Stimulated activated CD8-positive, alpha-beta memory T cell treated with anti-CD3 and anti-CD28 coated beads, Interleukin-7, amount 100 ng/mL, for 4 hours (primary cell): ENCODE measurements at regions not wholly inside any gene's neighbourhood (a gene's known extent, or its start where the extent isn't known, plus 50 kb on each side); places are given as distances from the start of the nearest gene placed in this dataset.
"Not testable (repeated sequence)": the region's sequence is repeated elsewhere in the genome, so short reads cannot be mapped to it uniquely, and the experiment has no call there.

ENCODE experiments used
- DNase-seq, 2 donors: peaks; one replicate each; pipeline ENCODE4 v3.0.0-alpha.2; 2020; ENCODE audit warnings: low read depth in 2 of 2

GRCh38 chr1:38507563-38507962 is 352.0 kb downstream of the RRAGC start:
- no peak for DNase-seq

GRCh38 chr1:38505944-38506343 is 353.6 kb downstream of the RRAGC start:
- DNase-seq: no peak

- DNase-seq: no peak
These were observed 356.8 kb downstream of the RRAGC start for GRCh38 chr1:38502758-38503157.

- DNase-seq: no peak
These were observed 358.7 kb downstream of the RRAGC start for GRCh38 chr1:38500891-38501290.

GRCh38 chr1:38500352-38500751 is 359.2 kb downstream of the RRAGC start:
- no peak for DNase-seq

GRCh38 chr1:38498686-38499085 is 360.9 kb downstream of the RRAGC start:
- no peak for DNase-seq

GRCh38 chr1:38497921-38498656 is 361.5 kb downstream of the RRAGC start:
- DNase-seq: no peak

- DNase-seq: not testable (repeated sequence)
These were observed 366.3 kb downstream of the RRAGC start for GRCh38 chr1:38493306-38493705.

- peak in 1 of 2 donors; percentile 2 for DNase-seq
These were observed 369.7 kb downstream of the RRAGC start for GRCh38 chr1:38489844-38490270.

GRCh38 chr1:38488162-38488898 is 371.2 kb downstream of the RRAGC start:
- DNase-seq: no peak

- no peak for DNase-seq
These were observed 372.2 kb downstream of the RRAGC start for GRCh38 chr1:38487396-38487795.

- no peak for DNase-seq
These were observed 373.5 kb downstream of the RRAGC start for GRCh38 chr1:38486085-38486484.

- no peak for DNase-seq
These were observed 377.4 kb downstream of the RRAGC start for GRCh38 chr1:38481871-38482826.

- not testable (repeated sequence) for DNase-seq
These were observed 379.9 kb downstream of the RRAGC start for GRCh38 chr1:38479662-38480061.

GRCh38 chr1:38477811-38478210 is 381.8 kb downstream of the RRAGC start:
- no peak for DNase-seq

GRCh38 chr1:38476850-38477178 is 382.8 kb downstream of the RRAGC start:
- no peak for DNase-seq

- no peak for DNase-seq
These were observed 383.3 kb downstream of the RRAGC start for GRCh38 chr1:38476111-38476849.

GRCh38 chr1:38475624-38476005 is 384.0 kb downstream of the RRAGC start:
- no peak for DNase-seq

- DNase-seq: no peak
These were observed 384.6 kb downstream of the RRAGC start for GRCh38 chr1:38474738-38475623.

- no peak for DNase-seq
These were observed 393.1 kb downstream of the RRAGC start for GRCh38 chr1:38466487-38466886.

- DNase-seq: no peak
These were observed 394.1 kb downstream of the RRAGC start for GRCh38 chr1:38465460-38465859.
